GM23338 (cell line): ENCODE measurements at regions not wholly inside any gene's neighbourhood (a gene's known extent, or its start where the extent isn't known, plus 50 kb on each side); places are given as distances from the start of the nearest gene placed in this dataset.

Experiments
- ATAC-seq: fragments of 200-7000 bp; cut with Tn5 transposase; 3 replicates; pipeline ENCODE4 v1.9.1; 2020
- DNase-seq: peaks from one replicate; pipeline ENCODE4 v3.0.0-alpha.2; 2015; ENCODE audit warnings: low spot score
- H2AFZ ChIP-seq: fragments of 200-600 bp; sonication (generic); 2 replicates; pipeline ENCODE4 v1.8.0; 2016; ENCODE audit warnings: antibody characterized with exemption, mild to moderate bottlenecking, moderate library complexity
- H3F3A ChIP-seq: fragments of 200-600 bp; sonication (generic); replicated peaks from 2 replicates; pipeline ENCODE4 v1.8.0; 2017; ENCODE audit warnings: antibody characterized with exemption, mixed run types, low read depth
- H3K27ac ChIP-seq: fragments of 200-600 bp; sonication (generic); 2 replicates; pipeline ENCODE4 v1.6.1; 2016; ENCODE audit warnings: low read depth
- H3K27me3 ChIP-seq: fragments of 200-600 bp; sonication (generic); 2 replicates; pipeline ENCODE4 v1.8.0; 2016; ENCODE audit warnings: mild to moderate bottlenecking, mixed run types, moderate library complexity; ENCODE audit not compliant: insufficient read depth
- H3K36me3 ChIP-seq: fragments of 200-600 bp; sonication (generic); 2 replicates; pipeline ENCODE4 v1.8.0; 2016; ENCODE audit warnings: mild to moderate bottlenecking; ENCODE audit not compliant: insufficient read depth
- H3K4me1 ChIP-seq: fragments of 200-600 bp; sonication (generic); 2 replicates; pipeline ENCODE4 v1.8.0; 2016; ENCODE audit warnings: mild to moderate bottlenecking, moderate library complexity; ENCODE audit not compliant: insufficient read depth
- H3K4me2 ChIP-seq: fragments of 200-600 bp; sonication (generic); 2 replicates; pipeline ENCODE4 v1.7.1; 2017; ENCODE audit warnings: mixed run types
- H3K4me3 ChIP-seq: fragments of 200-600 bp; sonication (generic); 2 replicates; pipeline ENCODE4 v1.6.1; 2016; ENCODE audit warnings: mixed run types
- H3K79me2 ChIP-seq: fragments of 200-600 bp; sonication (generic); replicated peaks from 2 replicates; pipeline ENCODE4 v1.8.0; 2017; ENCODE audit warnings: mild to moderate bottlenecking; ENCODE audit not compliant: insufficient read depth
- H3K9me2 ChIP-seq: fragments of 200-600 bp; sonication (generic); 2 replicates; pipeline ENCODE4 v1.8.0; 2017; ENCODE audit not compliant: insufficient read depth
- H4K20me1 ChIP-seq: fragments of 200-600 bp; sonication (generic); replicated peaks from 2 replicates; pipeline ENCODE4 v1.8.0; 2017; ENCODE audit warnings: mild to moderate bottlenecking; ENCODE audit not compliant: insufficient read depth
- H3K27ac Mint-ChIP-seq: 2 replicates; pipeline ENCODE4 v1.8.0; 2020; ENCODE audit warnings: inconsistent platforms, mild to moderate bottlenecking, moderate library complexity, mixed read lengths
- H3K27me3 Mint-ChIP-seq: 3 replicates; pipeline ENCODE4 v1.8.0; 2022; ENCODE audit warnings: low read depth, mild to moderate bottlenecking, moderate library complexity, mixed read lengths, inconsistent platforms; ENCODE audit not compliant: insufficient read depth, poor library complexity
- H3K36me3 Mint-ChIP-seq: 3 replicates; pipeline ENCODE4 v1.8.0; 2021; ENCODE audit warnings: low read depth, mild to moderate bottlenecking, inconsistent platforms, moderate library complexity, mixed read lengths
- H3K4me1 Mint-ChIP-seq: 3 replicates; pipeline ENCODE4 v1.8.0; 2020; ENCODE audit warnings: mild to moderate bottlenecking, inconsistent platforms, mixed read lengths
- H3K4me3 Mint-ChIP-seq: 3 replicates; pipeline ENCODE4 v1.8.0; 2021; ENCODE audit warnings: moderate library complexity, mild to moderate bottlenecking, inconsistent platforms, mixed read lengths
- H3K9me3 Mint-ChIP-seq: 3 replicates; pipeline ENCODE4 v1.8.0; 2020; ENCODE audit warnings: moderate library complexity, mild to moderate bottlenecking, inconsistent platforms, mixed read lengths
- CREB1 ChIP-seq: fragments of 250-450 bp; sonication (Bioruptor Pico); IDR thresholded peaks from 2 replicates; pipeline ENCODE4 v1.5.0; 2020; ENCODE audit warnings: low read depth, mild to moderate bottlenecking, moderate library complexity
- EZH2 ChIP-seq: fragments of 200-600 bp; sonication (generic); IDR thresholded peaks from one replicate; pipeline ENCODE4 v1.8.0; 2017; ENCODE audit warnings: antibody characterized with exemption, mild to moderate bottlenecking, low read depth; ENCODE audit not compliant: unreplicated experiment
- EZH2phosphoT487 ChIP-seq: fragments of 200-600 bp; sonication (generic); IDR thresholded peaks from one replicate; pipeline ENCODE4 v1.8.1; 2018; ENCODE audit warnings: antibody characterized with exemption; ENCODE audit not compliant: unreplicated experiment
- JUNB ChIP-seq: IDR thresholded peaks from one replicate; pipeline ENCODE4 v1.6.1; 2016; ENCODE audit warnings: antibody characterized with exemption; ENCODE audit not compliant: unreplicated experiment
- NANOG ChIP-seq: IDR thresholded peaks from 2 replicates; pipeline ENCODE4 v1.6.1; 2016; ENCODE audit warnings: antibody characterized with exemption, borderline replicate concordance
- POLR2AphosphoS5 ChIP-seq: IDR thresholded peaks from 2 replicates; pipeline ENCODE4 v1.6.1; 2016; ENCODE audit warnings: antibody characterized with exemption, low read depth
- STAT1 ChIP-seq: IDR thresholded peaks from one replicate; pipeline ENCODE4 v1.6.1; 2016; ENCODE audit warnings: antibody characterized with exemption; ENCODE audit not compliant: unreplicated experiment
- ZNF114 ChIP-seq: fragments of 250-450 bp; sonication (Bioruptor Pico); IDR thresholded peaks from 2 replicates; pipeline ENCODE4 v1.5.0; 2020; ENCODE audit warnings: mild to moderate bottlenecking, moderate library complexity
- ZNF331 ChIP-seq: fragments of 250-450 bp; sonication (Bioruptor Pico); IDR thresholded peaks from 2 replicates; pipeline ENCODE4 v1.5.0; 2020; ENCODE audit warnings: low read depth, mild to moderate bottlenecking, moderate library complexity
- TF ChIP-seq, protein P1 (sequence below): IDR thresholded peaks from 2 replicates; pipeline ENCODE4 v1.6.1; 2016; ENCODE audit warnings: antibody characterized with exemption
- TF ChIP-seq, protein P2 (sequence below), 2 experiments: fragments of 200-600 bp in 1 of 2; sonication (generic) in 1 of 2; conservative IDR thresholded peaks; 2 replicates each; pipeline versions ENCODE4 v1.5.1 to v1.6.1; 2016 to 2017; ENCODE audit warnings: antibody characterized with exemption in 2 of 2, low read depth in 2 of 2, mild to moderate bottlenecking in 2 of 2, moderate library complexity in 1 of 2
- TF ChIP-seq, protein P3 (sequence below): IDR thresholded peaks from one replicate; pipeline ENCODE4 v1.6.1; 2018; ENCODE audit warnings: antibody characterized with exemption; ENCODE audit not compliant: unreplicated experiment
- TF ChIP-seq, protein P4 (sequence below): fragments of 250-450 bp; sonication (Bioruptor Pico); IDR thresholded peaks from 2 replicates; pipeline ENCODE4 v1.5.0; 2020; ENCODE audit warnings: mild to moderate bottlenecking, moderate library complexity

DNA sequence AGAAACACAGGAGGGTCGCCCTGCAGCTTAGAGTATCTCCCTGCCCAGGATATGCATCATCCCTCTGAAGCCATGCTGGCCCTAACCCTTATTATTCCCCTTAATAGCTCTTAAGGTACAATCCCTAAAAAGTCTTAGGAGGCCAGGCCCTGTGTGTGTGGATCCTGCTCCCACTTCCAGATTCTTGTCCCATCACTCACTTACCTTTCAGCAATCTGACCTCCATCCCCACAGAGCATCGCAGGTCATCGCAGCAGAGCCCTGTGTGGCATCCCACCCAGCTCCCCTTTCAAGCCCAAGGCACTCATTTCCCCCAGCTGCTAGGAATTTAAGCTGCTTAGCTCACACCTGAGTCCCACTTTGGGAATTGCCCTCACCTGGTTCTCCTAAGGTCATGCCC lies 223.8 kb upstream of the SMLR1 start (continued):
- TF ChIP-seq EZH2phosphoT487 (no peak), EZH2 (no peak), CREB1 (no peak), ZNF331 (no peak)

DNA sequence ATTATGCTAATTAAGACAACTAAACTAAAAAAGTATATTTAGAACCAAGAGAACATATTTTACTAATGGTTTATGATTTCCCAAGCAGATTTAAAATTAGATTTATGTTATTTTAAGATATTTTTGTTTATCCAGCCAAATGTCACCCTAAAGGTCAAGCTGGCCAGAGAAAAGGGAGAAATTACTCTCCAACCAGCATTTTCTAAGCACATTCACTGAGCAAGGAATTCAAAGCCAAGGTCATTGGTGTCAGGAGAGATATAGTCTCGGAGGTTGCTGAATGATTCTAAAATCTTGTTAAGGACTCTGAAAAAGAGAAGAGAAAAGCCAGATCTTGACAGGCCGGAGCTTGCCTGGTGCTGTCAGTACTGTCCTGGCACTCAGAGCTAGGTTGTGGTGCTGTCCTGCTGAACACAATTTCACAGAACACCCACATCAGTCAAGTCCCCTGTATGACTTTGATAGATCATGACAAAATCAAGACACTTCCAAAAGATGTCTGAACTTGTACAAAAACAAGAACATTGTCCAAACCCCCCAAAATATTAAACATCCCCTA lies 222.3 kb upstream of the SMLR1 start:
- H2AFZ ChIP-seq = no peak overlapping the region
- H3K4me2 ChIP-seq = no peak overlapping the region
- no peaks in the 10 kb centered on the region for H3K36me3 ChIP-seq
- Mint-ChIP-seq H3K4me1 (peaks cover 3% of the 10 kb centered on the region; the same call in 1 of the 3 replicates), H3K9me3 (no peaks in the 10 kb centered on the region; the same call in 2 of the 3 replicates), H3K27ac (no peak overlapping the region), H3K4me3 (no peak overlapping the region), H3K36me3 (no peaks in the 10 kb centered on the region), H3K27me3 (peaks cover 2% of the 10 kb centered on the region)
- no peaks in the 10 kb centered on the region for H3K4me1 ChIP-seq
- H3K27me3 ChIP-seq = no peaks in the 10 kb centered on the region
- no peak overlapping the region for H3K4me3 ChIP-seq
- no peaks in the 10 kb centered on the region for H3K79me2 ChIP-seq
- H3K27ac ChIP-seq = no peak overlapping the region
- TF ChIP-seq EZH2 (no peak), JUNB (no peak), STAT1 (no peak), POLR2AphosphoS5 (no peak), NANOG (no peak), ZNF331 (no peak), ZNF114 (CRISPR knock-in tag) (no peak), CREB1 (no peak), EZH2phosphoT487 (no peak)
- TF ChIP-seq, protein P1, sequence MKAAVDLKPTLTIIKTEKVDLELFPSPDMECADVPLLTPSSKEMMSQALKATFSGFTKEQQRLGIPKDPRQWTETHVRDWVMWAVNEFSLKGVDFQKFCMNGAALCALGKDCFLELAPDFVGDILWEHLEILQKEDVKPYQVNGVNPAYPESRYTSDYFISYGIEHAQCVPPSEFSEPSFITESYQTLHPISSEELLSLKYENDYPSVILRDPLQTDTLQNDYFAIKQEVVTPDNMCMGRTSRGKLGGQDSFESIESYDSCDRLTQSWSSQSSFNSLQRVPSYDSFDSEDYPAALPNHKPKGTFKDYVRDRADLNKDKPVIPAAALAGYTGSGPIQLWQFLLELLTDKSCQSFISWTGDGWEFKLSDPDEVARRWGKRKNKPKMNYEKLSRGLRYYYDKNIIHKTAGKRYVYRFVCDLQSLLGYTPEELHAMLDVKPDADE = no peak
- TF ChIP-seq, protein P2, sequence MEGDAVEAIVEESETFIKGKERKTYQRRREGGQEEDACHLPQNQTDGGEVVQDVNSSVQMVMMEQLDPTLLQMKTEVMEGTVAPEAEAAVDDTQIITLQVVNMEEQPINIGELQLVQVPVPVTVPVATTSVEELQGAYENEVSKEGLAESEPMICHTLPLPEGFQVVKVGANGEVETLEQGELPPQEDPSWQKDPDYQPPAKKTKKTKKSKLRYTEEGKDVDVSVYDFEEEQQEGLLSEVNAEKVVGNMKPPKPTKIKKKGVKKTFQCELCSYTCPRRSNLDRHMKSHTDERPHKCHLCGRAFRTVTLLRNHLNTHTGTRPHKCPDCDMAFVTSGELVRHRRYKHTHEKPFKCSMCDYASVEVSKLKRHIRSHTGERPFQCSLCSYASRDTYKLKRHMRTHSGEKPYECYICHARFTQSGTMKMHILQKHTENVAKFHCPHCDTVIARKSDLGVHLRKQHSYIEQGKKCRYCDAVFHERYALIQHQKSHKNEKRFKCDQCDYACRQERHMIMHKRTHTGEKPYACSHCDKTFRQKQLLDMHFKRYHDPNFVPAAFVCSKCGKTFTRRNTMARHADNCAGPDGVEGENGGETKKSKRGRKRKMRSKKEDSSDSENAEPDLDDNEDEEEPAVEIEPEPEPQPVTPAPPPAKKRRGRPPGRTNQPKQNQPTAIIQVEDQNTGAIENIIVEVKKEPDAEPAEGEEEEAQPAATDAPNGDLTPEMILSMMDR (conservative IDR thresholded peaks at IDR 0.05; ENCODE audit: low read depth in 2 of 2) = no peak
- TF ChIP-seq, protein P3, sequence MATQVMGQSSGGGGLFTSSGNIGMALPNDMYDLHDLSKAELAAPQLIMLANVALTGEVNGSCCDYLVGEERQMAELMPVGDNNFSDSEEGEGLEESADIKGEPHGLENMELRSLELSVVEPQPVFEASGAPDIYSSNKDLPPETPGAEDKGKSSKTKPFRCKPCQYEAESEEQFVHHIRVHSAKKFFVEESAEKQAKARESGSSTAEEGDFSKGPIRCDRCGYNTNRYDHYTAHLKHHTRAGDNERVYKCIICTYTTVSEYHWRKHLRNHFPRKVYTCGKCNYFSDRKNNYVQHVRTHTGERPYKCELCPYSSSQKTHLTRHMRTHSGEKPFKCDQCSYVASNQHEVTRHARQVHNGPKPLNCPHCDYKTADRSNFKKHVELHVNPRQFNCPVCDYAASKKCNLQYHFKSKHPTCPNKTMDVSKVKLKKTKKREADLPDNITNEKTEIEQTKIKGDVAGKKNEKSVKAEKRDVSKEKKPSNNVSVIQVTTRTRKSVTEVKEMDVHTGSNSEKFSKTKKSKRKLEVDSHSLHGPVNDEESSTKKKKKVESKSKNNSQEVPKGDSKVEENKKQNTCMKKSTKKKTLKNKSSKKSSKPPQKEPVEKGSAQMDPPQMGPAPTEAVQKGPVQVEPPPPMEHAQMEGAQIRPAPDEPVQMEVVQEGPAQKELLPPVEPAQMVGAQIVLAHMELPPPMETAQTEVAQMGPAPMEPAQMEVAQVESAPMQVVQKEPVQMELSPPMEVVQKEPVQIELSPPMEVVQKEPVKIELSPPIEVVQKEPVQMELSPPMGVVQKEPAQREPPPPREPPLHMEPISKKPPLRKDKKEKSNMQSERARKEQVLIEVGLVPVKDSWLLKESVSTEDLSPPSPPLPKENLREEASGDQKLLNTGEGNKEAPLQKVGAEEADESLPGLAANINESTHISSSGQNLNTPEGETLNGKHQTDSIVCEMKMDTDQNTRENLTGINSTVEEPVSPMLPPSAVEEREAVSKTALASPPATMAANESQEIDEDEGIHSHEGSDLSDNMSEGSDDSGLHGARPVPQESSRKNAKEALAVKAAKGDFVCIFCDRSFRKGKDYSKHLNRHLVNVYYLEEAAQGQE = no peak
- TF ChIP-seq, protein P4, sequence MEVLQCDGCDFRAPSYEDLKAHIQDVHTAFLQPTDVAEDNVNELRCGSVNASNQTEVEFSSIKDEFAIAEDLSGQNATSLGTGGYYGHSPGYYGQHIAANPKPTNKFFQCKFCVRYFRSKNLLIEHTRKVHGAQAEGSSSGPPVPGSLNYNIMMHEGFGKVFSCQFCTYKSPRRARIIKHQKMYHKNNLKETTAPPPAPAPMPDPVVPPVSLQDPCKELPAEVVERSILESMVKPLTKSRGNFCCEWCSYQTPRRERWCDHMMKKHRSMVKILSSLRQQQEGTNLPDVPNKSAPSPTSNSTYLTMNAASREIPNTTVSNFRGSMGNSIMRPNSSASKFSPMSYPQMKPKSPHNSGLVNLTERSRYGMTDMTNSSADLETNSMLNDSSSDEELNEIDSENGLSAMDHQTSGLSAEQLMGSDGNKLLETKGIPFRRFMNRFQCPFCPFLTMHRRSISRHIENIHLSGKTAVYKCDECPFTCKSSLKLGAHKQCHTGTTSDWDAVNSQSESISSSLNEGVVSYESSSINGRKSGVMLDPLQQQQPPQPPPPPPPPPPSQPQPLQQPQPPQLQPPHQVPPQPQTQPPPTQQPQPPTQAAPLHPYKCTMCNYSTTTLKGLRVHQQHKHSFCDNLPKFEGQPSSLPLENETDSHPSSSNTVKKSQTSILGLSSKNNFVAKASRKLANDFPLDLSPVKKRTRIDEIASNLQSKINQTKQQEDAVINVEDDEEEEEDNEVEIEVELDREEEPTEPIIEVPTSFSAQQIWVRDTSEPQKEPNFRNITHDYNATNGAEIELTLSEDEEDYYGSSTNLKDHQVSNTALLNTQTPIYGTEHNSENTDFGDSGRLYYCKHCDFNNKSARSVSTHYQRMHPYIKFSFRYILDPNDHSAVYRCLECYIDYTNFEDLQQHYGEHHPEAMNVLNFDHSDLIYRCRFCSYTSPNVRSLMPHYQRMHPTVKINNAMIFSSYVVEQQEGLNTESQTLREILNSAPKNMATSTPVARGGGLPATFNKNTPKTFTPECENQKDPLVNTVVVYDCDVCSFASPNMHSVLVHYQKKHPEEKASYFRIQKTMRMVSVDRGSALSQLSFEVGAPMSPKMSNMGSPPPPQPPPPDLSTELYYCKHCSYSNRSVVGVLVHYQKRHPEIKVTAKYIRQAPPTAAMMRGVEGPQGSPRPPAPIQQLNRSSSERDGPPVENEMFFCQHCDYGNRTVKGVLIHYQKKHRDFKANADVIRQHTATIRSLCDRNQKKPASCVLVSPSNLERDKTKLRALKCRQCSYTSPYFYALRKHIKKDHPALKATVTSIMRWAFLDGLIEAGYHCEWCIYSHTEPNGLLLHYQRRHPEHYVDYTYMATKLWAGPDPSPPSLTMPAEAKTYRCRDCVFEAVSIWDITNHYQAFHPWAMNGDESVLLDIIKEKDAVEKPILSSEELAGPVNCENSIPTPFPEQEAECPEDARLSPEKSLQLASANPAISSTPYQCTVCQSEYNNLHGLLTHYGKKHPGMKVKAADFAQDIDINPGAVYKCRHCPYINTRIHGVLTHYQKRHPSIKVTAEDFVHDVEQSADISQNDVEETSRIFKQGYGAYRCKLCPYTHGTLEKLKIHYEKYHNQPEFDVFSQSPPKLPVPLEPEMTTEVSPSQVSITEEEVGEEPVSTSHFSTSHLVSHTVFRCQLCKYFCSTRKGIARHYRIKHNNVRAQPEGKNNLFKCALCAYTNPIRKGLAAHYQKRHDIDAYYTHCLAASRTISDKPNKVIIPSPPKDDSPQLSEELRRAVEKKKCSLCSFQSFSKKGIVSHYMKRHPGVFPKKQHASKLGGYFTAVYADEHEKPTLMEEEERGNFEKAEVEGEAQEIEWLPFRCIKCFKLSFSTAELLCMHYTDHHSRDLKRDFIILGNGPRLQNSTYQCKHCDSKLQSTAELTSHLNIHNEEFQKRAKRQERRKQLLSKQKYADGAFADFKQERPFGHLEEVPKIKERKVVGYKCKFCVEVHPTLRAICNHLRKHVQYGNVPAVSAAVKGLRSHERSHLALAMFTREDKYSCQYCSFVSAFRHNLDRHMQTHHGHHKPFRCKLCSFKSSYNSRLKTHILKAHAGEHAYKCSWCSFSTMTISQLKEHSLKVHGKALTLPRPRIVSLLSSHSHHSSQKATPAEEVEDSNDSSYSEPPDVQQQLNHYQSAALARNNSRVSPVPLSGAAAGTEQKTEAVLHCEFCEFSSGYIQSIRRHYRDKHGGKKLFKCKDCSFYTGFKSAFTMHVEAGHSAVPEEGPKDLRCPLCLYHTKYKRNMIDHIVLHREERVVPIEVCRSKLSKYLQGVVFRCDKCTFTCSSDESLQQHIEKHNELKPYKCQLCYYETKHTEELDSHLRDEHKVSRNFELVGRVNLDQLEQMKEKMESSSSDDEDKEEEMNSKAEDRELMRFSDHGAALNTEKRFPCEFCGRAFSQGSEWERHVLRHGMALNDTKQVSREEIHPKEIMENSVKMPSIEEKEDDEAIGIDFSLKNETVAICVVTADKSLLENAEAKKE = no peak
- no peaks in the 10 kb centered on the region for H4K20me1 ChIP-seq
- H3F3A ChIP-seq = no peaks in the 10 kb centered on the region
- DNase-seq = no peak
- no peak for ATAC-seq
- H3K9me2 ChIP-seq = peaks cover 6% of the 10 kb centered on the region
